Activated CD4-positive, alpha-beta T cell treated with anti-CD3 and anti-CD28 coated beads, Interleukin-10, Interleukin-2, amounts not matched to agents 100 ng/mL and 50 ng/mL, durations not matched to agents 16 hours and 8 hours (primary cell): ENCODE measurements at regions not wholly inside any gene's neighbourhood (a gene's known extent, or its start where the extent isn't known, plus 50 kb on each side); places are given as distances from the start of the nearest gene placed in this dataset.

Experiments
- DNase-seq: peaks from one replicate; pipeline ENCODE4 v3.0.0-alpha.2; 2020

DNA sequence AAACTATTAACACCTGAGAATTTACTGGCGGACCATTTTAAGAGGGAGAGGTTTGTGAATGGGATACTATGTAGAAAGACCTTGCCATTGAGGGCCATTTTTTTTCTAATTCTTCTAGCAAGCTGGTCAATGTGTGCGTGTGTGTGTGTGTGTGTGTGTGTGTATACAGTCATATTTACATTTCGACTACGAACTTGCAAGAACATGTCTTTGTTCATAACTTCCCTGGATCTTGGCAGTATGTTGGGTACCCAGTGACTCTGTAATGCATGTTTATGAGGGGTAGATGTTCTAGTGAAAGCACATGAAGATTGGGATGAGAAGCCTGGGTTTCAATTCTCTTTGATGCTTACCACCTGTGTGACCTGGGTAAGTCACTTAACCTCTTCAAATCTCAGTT lies 133.6 kb downstream of the UBE2E3 start:
- DNase-seq = no peak

- DNase-seq = no peak
Measured at GRCh38 chr2:181116261-181116660, 135.9 kb downstream of the UBE2E3 start.

GRCh38 chr2:181117206-181117925 lies 137.0 kb downstream of the UBE2E3 start:
- no peak for DNase-seq

DNA sequence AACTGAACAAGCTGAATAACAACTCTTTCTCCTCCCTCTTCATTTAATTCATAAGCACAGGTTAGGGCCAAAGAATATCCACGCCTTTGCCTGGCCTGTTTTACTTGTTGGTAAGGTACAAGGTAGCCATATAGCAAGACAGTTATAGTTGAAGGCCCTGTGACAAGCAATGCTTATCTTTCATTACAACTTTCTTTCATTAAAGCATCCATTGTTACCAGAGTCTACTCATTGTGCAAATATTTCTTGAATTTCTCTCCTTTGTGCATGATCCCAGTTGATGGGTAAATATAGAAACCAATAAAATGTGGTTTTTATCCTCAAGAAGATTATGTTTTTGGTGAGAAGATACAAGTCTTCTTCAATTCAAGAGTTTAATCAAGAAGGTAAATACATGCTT lies 140.2 kb downstream of the UBE2E3 start:
- DNase-seq = no peak

DNA sequence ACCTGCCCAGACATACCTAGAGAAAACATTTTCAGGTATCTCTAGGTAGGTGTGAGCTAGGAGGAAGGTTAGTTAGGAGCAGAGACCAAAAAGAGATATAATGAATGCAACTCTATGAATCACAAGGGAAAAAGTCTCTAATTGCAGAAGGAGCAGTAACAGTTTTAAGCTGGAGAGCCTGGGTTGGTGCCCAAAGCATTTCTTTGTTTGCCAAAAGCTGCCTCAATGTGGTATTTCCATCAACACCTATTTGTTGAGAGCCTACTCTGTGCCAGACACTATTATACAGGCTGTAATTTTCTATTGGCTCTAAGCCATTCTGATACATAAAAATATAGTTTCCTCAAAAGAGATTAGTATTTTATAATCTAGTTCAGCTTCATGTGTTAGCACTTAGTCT lies 141.6 kb downstream of the UBE2E3 start:
- DNase-seq = no peak

- no peak for DNase-seq
Measured at GRCh38 chr2:181122601-181123000, 142.2 kb downstream of the UBE2E3 start.

- DNase-seq = peak; percentile 78
Measured at GRCh38 chr2:181123798-181124231, 143.4 kb downstream of the UBE2E3 start.

- DNase-seq = no peak
Measured at GRCh38 chr2:181124497-181124896, 144.1 kb downstream of the UBE2E3 start.

- no peak for DNase-seq
Measured at GRCh38 chr2:181125359-181125758, 145.0 kb downstream of the UBE2E3 start.

DNA sequence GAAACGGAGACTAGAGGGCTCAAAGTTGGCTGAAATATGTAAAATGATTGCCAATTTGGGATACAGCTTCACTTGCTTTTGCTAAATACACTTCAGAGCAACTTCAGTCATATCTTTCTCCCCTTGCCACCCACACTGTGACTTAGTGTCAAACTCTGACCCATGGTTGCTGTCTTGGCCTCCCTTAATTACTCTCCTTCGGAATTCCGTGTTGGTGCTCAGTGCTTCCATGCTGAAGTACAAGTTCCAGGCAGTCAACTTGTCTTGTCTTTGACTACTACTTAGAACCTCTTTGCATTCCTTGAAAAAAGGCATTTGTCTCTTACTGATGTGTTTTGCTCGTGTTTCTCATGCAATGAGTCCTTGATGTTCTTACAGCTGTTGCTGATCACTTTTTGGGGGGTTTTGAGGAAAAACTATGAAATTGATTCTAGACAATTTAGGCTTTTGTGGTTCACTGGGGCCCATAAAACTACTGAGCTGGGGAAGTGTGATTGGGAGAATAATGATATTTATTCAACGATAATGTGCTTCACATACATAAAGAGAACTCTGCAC lies 146.0 kb downstream of the UBE2E3 start:
- DNase-seq = no peak

- peak; percentile 50 for DNase-seq
Measured at GRCh38 chr2:181128199-181128598, 147.8 kb downstream of the UBE2E3 start.

DNA sequence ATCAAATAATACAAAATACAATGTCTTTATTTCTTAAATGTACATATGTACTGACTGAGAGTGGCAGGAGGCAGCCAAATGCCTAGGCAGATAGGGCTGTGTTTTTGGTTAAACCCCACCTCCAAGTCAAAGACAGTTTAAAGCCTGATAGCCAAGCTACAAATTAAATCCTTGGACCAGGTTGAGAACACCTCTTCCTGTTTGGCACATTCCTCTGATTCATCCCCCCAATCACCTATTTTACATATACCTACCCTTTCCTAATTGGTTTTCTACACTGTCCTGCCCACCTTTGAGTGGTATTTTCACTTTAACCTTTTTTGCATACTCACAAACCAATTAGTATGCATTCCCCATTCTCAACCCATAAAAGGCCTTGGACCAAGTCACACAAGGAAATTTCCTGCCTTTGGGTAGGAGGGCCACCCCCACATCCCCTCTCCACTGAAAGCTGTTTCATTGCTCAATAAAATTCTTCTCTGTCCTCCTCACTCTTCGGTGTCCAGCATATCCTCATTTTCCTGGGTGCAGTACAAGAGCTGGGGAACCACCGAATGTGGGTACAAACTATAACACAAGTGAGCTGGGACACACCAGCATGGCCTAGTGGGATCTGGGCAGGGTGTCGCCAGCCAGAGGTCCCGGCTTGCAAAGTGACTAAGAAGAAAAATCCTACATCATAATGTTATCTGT lies 149.1 kb downstream of the UBE2E3 start:
- no peak for DNase-seq

DNA sequence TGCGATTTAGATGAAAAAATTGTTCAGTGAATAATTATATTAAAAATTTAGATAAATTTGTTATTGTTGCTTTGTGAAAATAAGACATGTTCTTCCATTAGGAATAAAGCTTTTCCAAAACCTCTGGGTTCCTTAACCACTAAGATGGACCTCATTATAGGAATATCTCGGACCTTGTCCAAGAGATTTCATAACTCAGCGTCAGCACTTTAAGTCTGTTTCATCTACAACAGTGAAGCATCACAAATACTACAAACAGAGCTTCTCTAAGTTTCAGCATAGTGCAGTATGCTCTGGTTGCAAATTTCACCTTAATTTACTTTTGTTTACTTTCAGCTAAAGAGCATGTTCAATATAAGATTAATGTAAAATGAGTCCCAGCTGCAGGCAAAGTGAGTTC lies 150.3 kb downstream of the UBE2E3 start:
- no peak for DNase-seq

DNA sequence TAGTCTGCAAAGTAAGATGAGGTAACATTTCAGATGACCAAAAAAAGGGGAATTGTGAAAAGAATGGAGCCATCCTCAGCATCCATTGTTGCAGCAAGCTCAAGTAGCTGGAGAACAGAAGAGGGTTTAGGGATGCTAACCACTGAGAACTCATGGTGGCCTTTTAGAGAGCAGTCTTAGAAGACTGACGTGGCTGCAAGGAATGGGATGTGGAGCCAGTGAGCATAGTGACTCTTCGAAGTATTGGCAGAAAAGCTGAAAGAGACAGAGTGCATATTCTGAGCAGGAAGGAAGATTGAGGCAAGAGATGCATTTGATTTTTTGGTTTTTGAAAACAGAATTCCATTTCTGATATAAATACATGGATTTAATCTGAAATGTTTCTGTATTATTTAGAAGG lies 151.2 kb downstream of the UBE2E3 start:
- DNase-seq = no peak

DNA sequence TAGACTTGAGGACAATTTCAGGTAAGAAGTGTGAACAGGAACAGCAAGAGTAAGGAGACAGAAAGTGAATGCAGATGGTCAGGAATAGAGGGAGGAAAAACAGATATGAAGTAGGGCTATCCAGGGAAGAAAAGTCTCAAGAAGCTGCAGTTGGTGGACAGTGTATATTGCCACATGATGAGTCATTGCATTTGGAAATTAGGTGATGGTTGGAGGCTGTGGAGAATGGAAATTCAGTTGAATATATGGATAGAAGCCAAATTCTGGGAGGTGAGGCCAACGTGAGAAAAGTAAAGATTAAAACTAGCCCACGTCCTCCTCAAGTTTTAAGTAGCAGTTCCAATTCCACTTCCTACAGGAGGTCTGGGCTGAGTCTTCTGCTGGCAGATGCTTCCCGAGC lies 158.4 kb downstream of the UBE2E3 start:
- no peak for DNase-seq

- no peak for DNase-seq
Measured at GRCh38 chr2:181139831-181140230, 159.4 kb downstream of the UBE2E3 start.

DNA sequence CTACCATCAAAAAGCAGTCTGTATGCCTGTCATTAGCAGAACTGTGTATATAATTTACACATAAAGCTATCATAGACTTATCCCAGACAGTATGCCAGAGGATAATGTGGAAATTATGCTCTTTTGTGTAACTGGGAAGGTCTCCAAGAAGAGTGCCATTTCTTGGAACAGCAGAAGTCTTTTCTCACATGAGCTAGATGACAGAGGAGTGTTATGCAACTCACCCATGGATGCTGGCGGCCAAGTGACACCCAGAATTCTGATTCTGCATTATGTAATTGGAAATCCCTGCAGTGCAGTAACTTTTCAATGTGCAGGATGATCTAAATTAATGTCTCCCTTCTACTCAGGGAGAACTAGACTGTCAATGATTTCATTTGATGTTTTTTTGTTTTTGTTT lies 160.0 kb downstream of the UBE2E3 start:
- DNase-seq = no peak

DNA sequence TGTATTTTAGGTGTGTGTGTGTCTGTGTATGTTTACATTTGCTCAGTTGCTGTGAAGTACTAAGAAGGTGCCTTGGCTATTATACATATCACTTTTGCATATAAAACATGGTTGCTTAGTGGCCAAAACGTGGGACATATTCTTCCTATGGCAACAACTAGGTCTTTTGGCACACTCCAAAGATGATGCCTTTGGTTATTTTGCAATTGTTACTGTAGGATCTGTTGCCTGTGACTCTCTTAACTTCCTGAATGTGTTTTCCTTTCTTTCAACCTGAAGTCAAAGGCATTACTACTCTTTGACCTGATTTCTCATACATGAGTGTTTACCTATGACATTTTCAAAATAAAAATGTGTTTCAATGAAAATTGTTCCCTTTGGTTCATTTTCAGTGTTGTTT lies 160.5 kb downstream of the UBE2E3 start:
- no peak for DNase-seq

DNA sequence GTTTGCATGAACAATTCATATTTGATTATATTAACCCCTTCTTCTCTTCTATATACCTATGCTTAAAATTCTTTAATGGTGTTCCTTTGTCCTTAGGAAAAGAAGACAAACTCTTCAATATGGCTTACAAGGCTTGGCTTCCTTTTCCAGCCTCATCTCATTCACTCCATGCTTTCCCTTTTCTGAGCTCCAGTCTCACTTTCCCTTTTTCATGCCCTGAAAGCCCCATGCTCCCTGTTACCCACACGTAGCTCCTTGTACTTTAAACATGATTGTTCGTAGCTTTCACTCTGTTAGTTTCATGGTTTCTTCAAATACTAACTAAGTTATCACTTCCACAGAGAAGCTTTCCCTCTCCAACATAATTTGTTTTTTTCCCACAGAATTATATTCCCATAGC lies 161.3 kb downstream of the UBE2E3 start:
- DNase-seq = no peak

DNA sequence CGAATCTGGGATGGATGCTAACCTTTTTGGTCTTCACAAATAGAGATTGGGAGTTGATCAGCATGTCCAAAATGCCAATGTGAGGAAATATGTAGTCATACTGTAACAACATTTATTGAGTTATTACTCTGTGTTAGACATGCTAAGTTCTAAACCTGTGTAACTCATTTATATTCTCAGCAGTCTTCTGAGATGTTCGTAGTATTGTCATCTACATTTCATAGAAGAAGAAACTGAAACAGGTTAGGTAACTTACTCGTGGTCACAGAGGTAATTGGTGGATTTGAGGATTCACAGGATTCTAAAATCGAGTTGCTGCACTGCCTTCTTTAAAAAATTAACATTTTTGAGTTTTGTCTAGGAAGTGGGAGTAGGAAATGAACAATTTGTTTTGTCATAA lies 162.1 kb downstream of the UBE2E3 start:
- peak; percentile 10 for DNase-seq

- DNase-seq = no peak
Measured at GRCh38 chr2:181143790-181144300, 163.4 kb downstream of the UBE2E3 start.

- DNase-seq = no peak
Measured at GRCh38 chr2:181145645-181146044, 165.2 kb downstream of the UBE2E3 start.

GRCh38 chr2:181146171-181146570 lies 165.8 kb downstream of the UBE2E3 start:
- no peak for DNase-seq

- DNase-seq = no peak
Measured at GRCh38 chr2:181149056-181149455, 168.7 kb downstream of the UBE2E3 start.
